ENCODE measurements at regions not wholly inside any gene's neighbourhood (a gene's known extent, or its start where the extent isn't known, plus 50 kb on each side); places are given as distances from the start of the nearest gene placed in this dataset.

DNA sequence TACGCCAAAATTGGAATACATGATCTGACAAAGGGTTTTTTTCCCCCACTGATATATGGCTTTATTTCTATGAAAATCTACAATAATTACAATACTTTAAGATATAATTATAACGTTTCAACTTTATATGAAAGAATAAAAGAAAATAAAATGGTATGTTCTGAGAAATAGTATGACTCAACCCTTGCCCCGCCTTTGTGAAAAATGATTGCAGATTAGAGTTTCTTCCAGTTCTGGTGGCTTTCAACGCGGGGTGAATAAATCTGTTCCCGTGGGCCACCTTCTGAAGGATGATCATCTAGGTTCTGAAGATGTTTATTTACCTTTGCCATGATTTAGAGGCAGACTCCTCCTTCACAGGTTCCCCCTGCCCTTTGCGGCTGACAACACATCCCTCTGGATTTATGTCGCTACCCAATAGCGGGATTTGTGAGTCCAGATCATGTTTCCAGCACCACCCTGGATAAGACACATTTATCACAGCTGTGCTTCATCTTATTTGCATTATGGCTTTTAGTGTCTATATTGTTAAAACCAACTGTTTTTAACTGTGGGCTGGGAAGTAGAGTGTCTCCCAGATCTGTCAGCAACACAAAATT is 607.0 kb upstream of the KIRREL3 start:
- TF ChIP-seq CTCF (IDR thresholded peaks at IDR 0.05; ENCODE audit: extremely low read depth, missing control alignments): no peak
- DNase-seq (ENCODE audit: low spot score): no peak

GRCh38 chr11:127601578-127601977 is 601.0 kb upstream of the KIRREL3 start:
- TF ChIP-seq CTCF (IDR thresholded peaks at IDR 0.05; ENCODE audit: extremely low read depth, missing control alignments): no peak
- no peak for DNase-seq (ENCODE audit: low spot score)

DNA sequence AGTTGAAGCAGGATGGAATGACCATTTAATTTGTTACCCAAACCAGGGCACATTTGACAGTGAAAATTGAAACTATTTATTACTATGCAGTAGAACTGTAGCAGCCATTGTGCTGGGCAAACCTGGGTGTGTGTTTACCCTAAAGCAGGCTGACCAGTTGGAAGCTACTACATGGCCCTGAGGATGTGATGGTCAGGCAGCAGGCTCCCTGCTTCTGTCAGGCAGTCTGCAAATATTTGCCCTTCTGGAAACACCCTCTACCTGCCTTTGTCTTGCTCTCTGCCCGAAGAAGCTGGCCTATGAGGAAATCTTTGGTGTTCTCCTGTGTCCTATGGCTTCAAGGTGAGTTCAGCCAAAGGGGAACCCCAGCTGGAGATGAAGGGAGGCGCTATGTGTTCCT is 600.1 kb upstream of the KIRREL3 start:
- TF ChIP-seq CTCF (IDR thresholded peaks at IDR 0.05; ENCODE audit: extremely low read depth, missing control alignments): no peak

DNA sequence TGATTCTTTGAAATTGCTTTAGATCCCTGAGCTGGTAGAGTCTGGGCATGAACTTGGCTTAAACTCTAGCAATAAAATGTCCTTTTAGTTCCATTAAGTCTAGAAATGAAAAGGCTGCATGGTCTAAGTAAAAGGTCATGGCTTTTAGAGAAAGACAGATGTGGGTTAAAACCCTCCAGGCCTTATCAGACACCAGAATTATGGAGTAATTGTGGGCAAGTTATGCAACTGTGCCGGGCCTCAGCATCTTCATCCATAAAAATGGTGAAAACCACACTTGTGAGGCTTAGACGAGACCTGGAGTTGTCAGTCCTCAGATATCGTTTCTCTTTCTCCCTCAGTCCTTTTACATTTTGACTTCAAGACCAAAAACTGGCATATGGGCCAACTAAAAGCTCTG is 597.9 kb upstream of the KIRREL3 start:
- no peak for TF ChIP-seq CTCF (IDR thresholded peaks at IDR 0.05; ENCODE audit: extremely low read depth, missing control alignments)
- no peak for DNase-seq (ENCODE audit: low spot score)

More for the DNA sequence above, 600.1 kb upstream of the KIRREL3 start:
- DNase-seq (ENCODE audit: low spot score): no peak

GRCh38 chr11:127596433-127596832 is 595.9 kb upstream of the KIRREL3 start:
- TF ChIP-seq CTCF (IDR thresholded peaks at IDR 0.05; ENCODE audit: extremely low read depth, missing control alignments): no peak
- no peak for DNase-seq (ENCODE audit: low spot score)

DNA sequence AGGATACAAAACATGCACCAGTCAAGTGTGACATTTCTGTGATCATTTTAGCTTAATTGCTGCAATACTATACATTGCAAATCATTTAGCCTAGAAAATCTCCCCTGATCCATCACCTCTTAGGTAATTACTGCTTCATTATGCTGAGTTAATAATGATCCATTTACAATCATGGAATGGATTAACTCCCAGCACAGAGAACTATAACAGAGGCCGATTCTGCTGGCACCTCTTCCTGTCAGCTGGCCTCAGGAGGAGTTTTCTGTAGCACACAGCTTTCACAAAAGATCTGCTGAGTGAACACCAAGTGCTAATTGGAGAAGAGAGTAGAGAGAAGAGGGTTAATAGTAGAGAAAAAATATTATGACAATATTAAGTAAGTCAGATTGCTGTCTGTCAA is 591.8 kb upstream of the KIRREL3 start:
- no peak for TF ChIP-seq CTCF (IDR thresholded peaks at IDR 0.05; ENCODE audit: extremely low read depth, missing control alignments)
- no peak for DNase-seq (ENCODE audit: low spot score)

DNA sequence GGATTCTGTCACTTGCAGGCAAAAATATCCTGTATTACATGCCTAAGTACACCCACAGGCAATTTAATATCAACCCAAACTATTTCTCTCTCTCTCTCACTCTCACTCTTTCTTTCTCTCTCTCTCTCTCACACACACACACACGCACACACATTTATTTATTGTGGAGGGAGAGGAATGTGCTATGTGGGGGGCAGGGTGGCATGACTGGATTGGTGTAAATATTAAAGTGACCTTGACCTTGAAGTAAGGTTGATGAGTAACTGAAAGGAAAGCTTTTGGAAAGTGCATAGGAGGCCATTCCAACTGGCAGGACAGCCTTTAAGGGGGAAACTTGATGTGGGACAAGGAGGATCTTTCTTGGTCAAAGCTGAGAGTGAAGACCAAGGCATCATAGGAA is 589.7 kb upstream of the KIRREL3 start:
- no peak for DNase-seq (ENCODE audit: low spot score)

More for the DNA sequence above, 589.7 kb upstream of the KIRREL3 start:
- no peak for TF ChIP-seq CTCF (IDR thresholded peaks at IDR 0.05; ENCODE audit: extremely low read depth, missing control alignments)

Measured in GM20000 (cell line).